Endodermal cell (in vitro differentiated cells): ENCODE measurements at regions not wholly inside any gene's neighbourhood (a gene's known extent, or its start where the extent isn't known, plus 50 kb on each side); places are given as distances from the start of the nearest gene placed in this dataset.

Experiments
- DNase-seq: peaks from one replicate; pipeline ENCODE4 v3.0.0-alpha.2; 2017
- H3K27ac ChIP-seq: 2 replicates; pipeline ENCODE4 v1.5.1; 2013; ENCODE audit warnings: mild to moderate bottlenecking, low read depth, low read length, moderate library complexity
- H3K27me3 ChIP-seq: 2 replicates; pipeline ENCODE4 v1.6.1; 2013; ENCODE audit warnings: mild to moderate bottlenecking, low read length, moderate library complexity; ENCODE audit not compliant: insufficient read depth, control insufficient read depth, poor library complexity, severe bottlenecking
- H3K36me3 ChIP-seq: 2 replicates; pipeline ENCODE4 v1.7.0; 2013; ENCODE audit warnings: mild to moderate bottlenecking, low read length, moderate library complexity; ENCODE audit not compliant: control insufficient read depth, insufficient read depth
- H3K4me1 ChIP-seq: one replicate; pipeline ENCODE4 v1.7.0; 2013; ENCODE audit warnings: low read length; ENCODE audit not compliant: control insufficient read depth, insufficient read depth
- H3K4me3 ChIP-seq: 2 replicates; pipeline ENCODE4 v1.5.1; 2013; ENCODE audit warnings: mild to moderate bottlenecking, low read length, moderate library complexity
- H3K9ac ChIP-seq: 2 replicates; pipeline ENCODE4 v1.6.1; 2013; ENCODE audit warnings: mild to moderate bottlenecking, low read length, moderate library complexity; ENCODE audit not compliant: poor library complexity, severe bottlenecking; ENCODE audit errors: extremely low read depth
- H3K9me3 ChIP-seq: 2 replicates; pipeline ENCODE4 v1.6.1; 2013; ENCODE audit warnings: mild to moderate bottlenecking, low read length, moderate library complexity; ENCODE audit not compliant: control insufficient read depth
- H3K27ac Mint-ChIP-seq: 2 replicates; pipeline ENCODE4 v1.8.0; 2020; ENCODE audit warnings: mixed read lengths
- H3K27me3 Mint-ChIP-seq: 2 replicates; pipeline ENCODE4 v1.8.0; 2021; ENCODE audit warnings: mild to moderate bottlenecking, mixed read lengths; ENCODE audit not compliant: insufficient read depth
- H3K36me3 Mint-ChIP-seq: 2 replicates; pipeline ENCODE4 v1.8.0; 2020; ENCODE audit warnings: low read depth, mixed read lengths
- H3K4me1 Mint-ChIP-seq: 2 replicates; pipeline ENCODE4 v1.8.0; 2020; ENCODE audit warnings: mixed read lengths
- H3K4me3 Mint-ChIP-seq: 2 replicates; pipeline ENCODE4 v1.8.0; 2020; ENCODE audit warnings: mild to moderate bottlenecking, moderate library complexity, mixed read lengths
- H3K9me3 Mint-ChIP-seq: 2 replicates; pipeline ENCODE4 v1.8.0; 2020; ENCODE audit warnings: mild to moderate bottlenecking, mixed read lengths
- WGBS, 2 experiments: methylation state at CpG; one replicate each; pipeline versions ENCODE4 v1.1.5 to v1.1.7; 2013; ENCODE audit warnings: missing lambda C conversion rate in 2 of 2, mixed read lengths in 1 of 2; ENCODE audit not compliant: insufficient coverage in 1 of 2, insufficient read length in 1 of 2; 5-methylcytosine and 5-hydroxymethylcytosine counted together
- TF ChIP-seq, protein P1 (sequence below): fragments of 200-600 bp; sonication (generic); conservative IDR thresholded peaks from 2 replicates; pipeline ENCODE4 v1.5.0; 2021; ENCODE audit warnings: antibody characterized with exemption, mild to moderate bottlenecking

DNA sequence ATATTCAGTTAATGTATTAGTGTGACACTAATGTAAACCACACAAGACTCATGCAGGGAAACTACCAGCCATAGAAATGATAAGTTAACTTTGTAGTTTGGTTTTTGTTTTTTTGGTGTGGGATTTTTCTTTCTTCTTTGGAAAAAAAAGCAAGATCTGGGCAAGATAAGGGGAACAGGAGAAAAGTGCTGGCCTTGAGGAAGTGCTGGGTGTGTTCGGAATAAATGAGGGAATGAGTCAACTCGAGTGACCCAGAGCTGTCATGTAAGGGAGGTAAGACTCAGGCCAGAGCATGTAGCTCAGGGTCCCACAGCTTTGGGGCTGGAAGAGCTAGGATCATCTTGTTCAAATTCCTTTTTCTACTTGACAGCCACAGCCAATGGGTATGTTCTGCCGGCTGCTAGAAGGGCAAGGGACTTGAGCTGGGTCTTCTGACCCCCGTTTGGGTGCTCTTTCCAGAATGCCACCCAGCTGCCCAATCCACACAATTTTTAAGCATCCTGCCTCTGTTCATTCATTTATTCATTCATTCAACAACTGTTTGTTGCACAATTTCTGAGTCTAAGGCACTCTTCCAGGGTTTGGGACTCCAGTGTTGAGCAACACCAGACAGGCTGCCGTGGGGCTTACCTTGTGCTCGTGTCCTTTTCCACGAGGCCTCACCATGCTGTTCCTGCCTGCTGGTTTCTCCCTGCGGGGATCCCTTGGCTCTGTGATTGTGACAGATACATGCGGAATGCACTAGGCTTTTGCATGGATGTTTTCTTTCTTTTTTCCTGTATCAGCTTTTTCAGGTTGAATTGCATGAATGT lies 54.5 kb downstream of the CLDN34 start:
- no peak for DNase-seq
- Histone ChIP-seq H3K27ac (no peak overlapping the region), H3K4me3 (no peak overlapping the region), H3K9me3 (peaks cover 12% of the 10 kb centered on the region), H3K9ac (no peak overlapping the region), H3K36me3 (peaks cover 3% of the 10 kb centered on the region), H3K27me3 (no peaks in the 10 kb centered on the region), H3K4me1 (no peaks in the 10 kb centered on the region)
- Mint-ChIP-seq H3K27me3 (no peaks in the 10 kb centered on the region), H3K4me1 (peaks cover 10% of the 10 kb centered on the region), H3K27ac (no peak overlapping the region), H3K36me3 (peaks cover 20% of the 10 kb centered on the region), H3K9me3 (peaks cover 66% of the 10 kb centered on the region), H3K4me3 (no peak overlapping the region)
- 76 to 77% methylated on average over 5 to 9 of the region's 9 CpGs for WGBS, 2 experiments
- TF ChIP-seq, protein P1, sequence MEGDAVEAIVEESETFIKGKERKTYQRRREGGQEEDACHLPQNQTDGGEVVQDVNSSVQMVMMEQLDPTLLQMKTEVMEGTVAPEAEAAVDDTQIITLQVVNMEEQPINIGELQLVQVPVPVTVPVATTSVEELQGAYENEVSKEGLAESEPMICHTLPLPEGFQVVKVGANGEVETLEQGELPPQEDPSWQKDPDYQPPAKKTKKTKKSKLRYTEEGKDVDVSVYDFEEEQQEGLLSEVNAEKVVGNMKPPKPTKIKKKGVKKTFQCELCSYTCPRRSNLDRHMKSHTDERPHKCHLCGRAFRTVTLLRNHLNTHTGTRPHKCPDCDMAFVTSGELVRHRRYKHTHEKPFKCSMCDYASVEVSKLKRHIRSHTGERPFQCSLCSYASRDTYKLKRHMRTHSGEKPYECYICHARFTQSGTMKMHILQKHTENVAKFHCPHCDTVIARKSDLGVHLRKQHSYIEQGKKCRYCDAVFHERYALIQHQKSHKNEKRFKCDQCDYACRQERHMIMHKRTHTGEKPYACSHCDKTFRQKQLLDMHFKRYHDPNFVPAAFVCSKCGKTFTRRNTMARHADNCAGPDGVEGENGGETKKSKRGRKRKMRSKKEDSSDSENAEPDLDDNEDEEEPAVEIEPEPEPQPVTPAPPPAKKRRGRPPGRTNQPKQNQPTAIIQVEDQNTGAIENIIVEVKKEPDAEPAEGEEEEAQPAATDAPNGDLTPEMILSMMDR = no peak

DNA sequence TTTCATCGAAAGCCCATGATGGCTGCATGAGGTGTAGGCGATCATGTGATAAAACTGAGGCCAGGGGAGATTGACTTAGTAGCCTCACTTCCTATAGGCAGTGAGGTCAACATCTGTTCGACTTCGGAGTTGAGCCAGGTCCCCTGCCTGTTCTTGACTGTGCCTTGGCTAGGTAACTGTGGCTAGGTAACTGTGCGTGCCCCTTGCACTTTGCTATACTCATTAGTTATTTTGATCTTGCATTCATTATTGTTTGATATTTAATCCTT lies 55.0 kb downstream of the CLDN34 start:
- Mint-ChIP-seq H3K4me3 (no peak overlapping the region), H3K27ac (no peak overlapping the region), H3K27me3 (no peaks in the 10 kb centered on the region), H3K36me3 (peaks cover 20% of the 10 kb centered on the region), H3K4me1 (peaks cover 6% of the 10 kb centered on the region), H3K9me3 (peaks cover 64% of the 10 kb centered on the region)
- Histone ChIP-seq H3K9ac (no peak overlapping the region), H3K9me3 (peaks cover 12% of the 10 kb centered on the region), H3K27me3 (no peaks in the 10 kb centered on the region), H3K4me1 (no peaks in the 10 kb centered on the region), H3K4me3 (no peak overlapping the region), H3K27ac (no peak overlapping the region), H3K36me3 (peaks cover 3% of the 10 kb centered on the region)
- 87% methylated on average over 4 of the region's 5 CpGs; no CpG with 5 or more reads in 1 of the 2 experiments for WGBS, 2 experiments
- TF ChIP-seq, protein P1 = no peak
- no peak for DNase-seq

DNA sequence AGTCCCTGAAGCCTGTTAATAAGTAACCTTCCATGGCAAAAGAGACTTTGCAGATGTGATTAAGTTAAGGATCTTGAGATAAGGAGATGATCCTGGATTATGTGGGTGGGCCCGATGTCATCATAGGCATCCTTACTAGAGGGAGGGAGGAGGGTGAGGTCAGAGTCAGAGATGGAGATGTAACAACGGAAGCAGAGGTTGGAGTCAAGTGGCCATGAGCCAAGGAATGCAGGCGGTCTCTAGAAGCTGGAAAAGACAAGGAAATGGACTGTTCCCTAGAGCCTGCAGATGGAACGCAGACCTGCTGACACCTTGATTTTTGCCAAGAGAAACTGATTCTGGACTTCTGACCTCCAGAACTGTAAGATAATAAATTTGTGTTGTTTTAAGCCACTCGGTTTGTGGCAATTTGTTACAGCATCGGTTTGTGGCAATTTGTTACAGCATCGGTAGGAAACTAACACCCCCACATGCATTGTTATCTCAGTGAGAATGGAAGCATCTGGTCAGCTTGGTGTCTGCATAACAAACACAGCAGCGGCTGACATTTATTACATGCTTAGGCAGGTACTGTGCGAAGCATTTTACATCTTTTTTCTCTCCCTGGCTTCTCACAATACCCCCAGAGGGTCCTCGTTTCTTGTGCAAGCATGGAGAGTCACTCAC lies 55.6 kb downstream of the CLDN34 start:
- H3K4me1 Mint-ChIP-seq = peaks cover 5% of the 10 kb centered on the region
- Histone ChIP-seq H3K4me3 (peak overlapping the region; percentile 43), H3K9ac (no peak overlapping the region), H3K36me3 (peaks cover 3% of the 10 kb centered on the region), H3K27me3 (no peaks in the 10 kb centered on the region), H3K4me1 (no peaks in the 10 kb centered on the region), H3K27ac (no peak overlapping the region), H3K9me3 (peaks cover 12% of the 10 kb centered on the region)
- peaks cover 68% of the 10 kb centered on the region for H3K9me3 Mint-ChIP-seq
- WGBS, 2 experiments = 90 to 97% methylated on average over 5 to 10 of the region's 10 CpGs
- DNase-seq = no peak
- TF ChIP-seq, protein P1 = no peak
- H3K27ac Mint-ChIP-seq = no peak overlapping the region
- H3K4me3 Mint-ChIP-seq = no peak overlapping the region
- no peaks in the 10 kb centered on the region for H3K27me3 Mint-ChIP-seq
- H3K36me3 Mint-ChIP-seq = peaks cover 25% of the 10 kb centered on the region
